GM12891 (cell line): ENCODE measurements at regions not wholly inside any gene's neighbourhood (a gene's known extent, or its start where the extent isn't known, plus 50 kb on each side); places are given as distances from the start of the nearest gene placed in this dataset.

ENCODE experiments used
- POLR2A ChIP-seq: IDR thresholded peaks from 2 replicates; pipeline ENCODE4 v1.6.1; 2011; ENCODE audit warnings: low read depth, low read length, control low read depth
- POLR2AphosphoS5 ChIP-seq: IDR thresholded peaks from 2 replicates; pipeline ENCODE4 v1.6.1; 2011; ENCODE audit warnings: low read depth, low read length, control low read depth
- TAF1 ChIP-seq: IDR thresholded peaks from 2 replicates; pipeline ENCODE4 v1.6.1; 2011; ENCODE audit warnings: low read depth, low read length, control low read depth

GRCh38 chr6:130520221-130520620 lies 154.4 kb downstream of the TMEM200A start:
- TF ChIP-seq POLR2AphosphoS5: no peak
- no peak for TF ChIP-seq POLR2A
- no peak for TF ChIP-seq TAF1
